ENCODE measurements at regions not wholly inside any gene's neighbourhood (a gene's known extent, or its start where the extent isn't known, plus 50 kb on each side); places are given as distances from the start of the nearest gene placed in this dataset.

DNA sequence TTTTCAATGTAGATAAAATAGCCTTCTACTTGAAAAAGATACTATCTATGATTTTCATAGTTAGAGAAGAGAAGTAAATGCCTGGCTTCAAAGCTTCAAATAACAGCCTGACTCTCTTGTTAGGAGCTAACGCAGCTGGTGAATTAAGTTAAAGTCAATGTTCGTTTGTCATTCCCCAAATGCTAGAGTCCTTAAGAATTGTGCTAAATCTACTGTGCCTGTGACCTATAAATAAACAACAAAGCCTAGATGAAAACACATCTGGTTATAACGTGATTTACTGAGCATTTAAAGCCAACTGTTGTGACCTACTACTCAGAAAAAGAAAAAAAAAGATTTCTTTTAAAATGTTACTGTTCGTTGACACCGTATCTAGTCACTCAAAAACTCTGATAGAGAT is 134.7 kb downstream of the POLR1F start:
- no peaks in the 10 kb centered on the region for H3K9me3 Mint-ChIP-seq
- no peak overlapping the region for H3K18ac ChIP-seq (ENCODE audit: insufficient read length, low read depth, low read length)
- no peaks in the 10 kb centered on the region for H3K27me3 Mint-ChIP-seq (ENCODE audit: low read depth)
- no peak overlapping the region for H2BK5ac ChIP-seq (ENCODE audit: insufficient read length, low read length)
- H2BK20ac ChIP-seq (ENCODE audit: low read depth, low read length, poor library complexity, severe bottlenecking): no peak overlapping the region
- H3K23me2 ChIP-seq (ENCODE audit: insufficient read length, low read depth, low read length, poor library complexity, severe bottlenecking): no peaks in the 10 kb centered on the region
- no peak overlapping the region for H3K27ac ChIP-seq (ENCODE audit: insufficient read length, low read depth, low read length)
- no peaks in the 10 kb centered on the region for H3K36me3 Mint-ChIP-seq (ENCODE audit: insufficient read depth in 1 of 3, low read depth in 3 of 3)
- no peaks in the 10 kb centered on the region for H4K20me1 ChIP-seq (ENCODE audit: control insufficient read depth, insufficient read depth, insufficient read length)
- no peak overlapping the region for H3K4me2 ChIP-seq (ENCODE audit: insufficient read depth, insufficient read length, low read length)
- H2BK120ac ChIP-seq (ENCODE audit: low read depth, low read length, poor library complexity, severe bottlenecking): no peak overlapping the region
- H4K5ac ChIP-seq (ENCODE audit: insufficient read length, low read depth, low read length): no peak overlapping the region
- H3K9me3 ChIP-seq (ENCODE audit: control insufficient read depth, low read depth, low read length): no peaks in the 10 kb centered on the region
- no peak overlapping the region for H3K56ac ChIP-seq (ENCODE audit: insufficient read length, low read depth, low read length)
- H3K4me3 Mint-ChIP-seq: no peak overlapping the region
- no peak overlapping the region for H3K27ac Mint-ChIP-seq
- WGBS (ENCODE audit: extremely low coverage, insufficient read length, low lambda C conversion rate): no CpG with 5 or more reads among the region's 5 CpGs
- H3K4me1 ChIP-seq (ENCODE audit: insufficient read depth, low read length): no peaks in the 10 kb centered on the region; the same call in 1 of the 2 replicates
- no peak for TF ChIP-seq CTCF (conservative IDR thresholded peaks at IDR 0.05)
- H4K91ac ChIP-seq (ENCODE audit: insufficient read length, low read depth, low read length): no peak overlapping the region
- no peaks in the 10 kb centered on the region for H3K27me3 ChIP-seq (ENCODE audit: insufficient read depth, low read length)
- H2AFZ ChIP-seq (ENCODE audit: low read length): no peak overlapping the region
- no peak overlapping the region for H4K8ac ChIP-seq (replicated peaks; ENCODE audit: insufficient read length, low read depth, low read length)
- H3K79me2 ChIP-seq (ENCODE audit: insufficient read depth, low read length): no peaks in the 10 kb centered on the region
- no peak overlapping the region for H2BK12ac ChIP-seq (ENCODE audit: insufficient read length, low read depth, low read length)
- no peak overlapping the region for H3K14ac ChIP-seq (ENCODE audit: insufficient read depth, low read length)
- no peak overlapping the region for H3K4ac ChIP-seq (ENCODE audit: low read depth, low read length)
- peaks cover 0 to 3% of the 10 kb centered on the region in 2 experiments; a peak in 1 of 4 replicates for H3K4me1 Mint-ChIP-seq
- no peaks in the 10 kb centered on the region for H3K79me1 ChIP-seq (ENCODE audit: insufficient read depth, low read depth, low read length, poor library complexity, severe bottlenecking)
- H2BK15ac ChIP-seq (ENCODE audit: low read depth, low read length): no peak overlapping the region
- H3K23ac ChIP-seq (ENCODE audit: insufficient read length, low read depth, low read length): no peak overlapping the region
- no peak overlapping the region for H3K9ac ChIP-seq (ENCODE audit: extremely low read depth, insufficient read length, low read length)
- H2AK5ac ChIP-seq (ENCODE audit: insufficient read length, low read length): no peak overlapping the region
- DNase-seq: no peak
- H3T11ph ChIP-seq (ENCODE audit: low read length): no peak overlapping the region
